HG02943 (cell line): ENCODE measurements at regions not wholly inside any gene's neighbourhood (a gene's known extent, or its start where the extent isn't known, plus 50 kb on each side); places are given as distances from the start of the nearest gene placed in this dataset.

Experiments used
- ATAC-seq: cut with Tn5 transposase; IDR thresholded peaks from one replicate; pipeline ENCODE4 v1.9.1; 2021; ENCODE audit warnings: mild to moderate bottlenecking, low read depth, moderate library complexity; ENCODE audit not compliant: unreplicated experiment

DNA sequence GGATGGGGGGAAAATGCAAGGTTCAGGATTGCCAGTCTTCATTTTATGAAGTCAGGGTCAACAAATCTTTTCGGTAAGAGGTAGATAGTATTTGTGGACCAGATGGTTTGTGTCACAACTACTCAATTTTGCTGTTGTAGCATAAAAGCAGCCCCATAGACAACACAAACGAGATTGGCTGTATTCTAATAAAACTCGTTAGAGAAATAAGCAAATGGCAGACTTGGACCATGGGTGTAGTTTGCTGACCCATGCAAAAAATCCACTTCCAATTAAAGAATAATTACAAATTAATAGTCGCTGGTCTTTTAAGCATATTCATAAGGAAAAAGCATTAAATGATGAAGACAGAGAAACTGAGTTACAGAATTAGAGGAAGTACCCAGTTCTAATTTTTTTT lies 247.1 kb downstream of the CRPPA start:
- ATAC-seq: no peak

DNA sequence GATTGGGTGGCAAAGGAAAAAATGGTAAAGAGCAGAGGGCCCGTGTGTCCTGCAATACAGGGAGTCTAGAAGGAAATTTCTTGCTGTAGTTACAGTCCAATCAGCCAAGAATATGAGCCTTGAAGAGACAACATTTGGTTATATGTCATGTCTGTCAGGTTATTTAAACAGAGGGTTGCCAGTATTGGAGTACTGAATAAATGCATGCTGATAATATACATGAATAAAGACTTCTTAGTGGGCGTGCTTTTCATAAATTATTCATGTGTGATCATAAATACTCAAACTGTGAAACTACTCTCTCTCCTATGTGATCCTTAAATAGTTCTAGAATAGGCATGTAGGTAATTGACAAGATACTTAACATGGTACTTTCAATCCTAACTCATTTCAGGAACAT lies 249.0 kb downstream of the CRPPA start:
- no peak for ATAC-seq

DNA sequence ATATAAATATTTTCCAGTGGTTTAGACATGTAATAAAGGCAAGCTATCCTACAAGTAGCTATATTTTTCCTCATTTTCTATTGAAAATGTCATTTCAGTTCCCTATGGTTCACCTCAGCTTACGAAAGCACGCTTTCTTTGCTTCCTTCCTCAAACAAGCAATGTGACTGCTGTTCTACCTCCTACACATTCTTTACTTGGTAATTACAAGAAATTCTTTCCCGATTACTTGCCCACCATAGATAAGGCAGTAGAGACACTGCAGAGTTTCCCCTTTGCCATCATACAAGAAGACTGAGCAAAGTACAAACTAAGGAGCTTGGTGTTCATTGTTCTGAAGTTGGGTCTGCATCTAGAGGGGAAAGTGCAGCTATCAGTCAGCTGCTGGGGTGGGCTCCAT lies 249.4 kb downstream of the CRPPA start:
- no peak for ATAC-seq

DNA sequence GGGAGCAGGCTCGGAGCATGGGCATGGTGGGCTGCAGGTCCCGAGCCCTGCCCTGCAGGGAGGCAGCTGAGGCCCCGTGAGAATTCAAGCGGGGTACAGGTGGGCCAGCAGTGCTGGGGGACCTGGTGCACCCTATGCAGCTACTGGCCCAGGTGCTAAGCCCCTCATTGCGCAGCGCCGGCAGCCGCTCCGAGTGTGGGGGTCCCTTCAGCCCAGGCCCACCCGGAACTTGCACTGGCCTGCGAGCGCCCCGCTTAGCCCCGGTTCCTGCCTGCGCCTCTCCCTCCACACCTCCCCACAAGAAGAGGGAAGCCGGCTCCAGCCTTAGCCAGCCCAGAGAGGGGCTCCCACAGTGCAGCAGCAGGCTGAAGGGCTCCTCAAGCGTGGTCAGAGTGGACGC lies 250.7 kb downstream of the CRPPA start:
- no peak for ATAC-seq

DNA sequence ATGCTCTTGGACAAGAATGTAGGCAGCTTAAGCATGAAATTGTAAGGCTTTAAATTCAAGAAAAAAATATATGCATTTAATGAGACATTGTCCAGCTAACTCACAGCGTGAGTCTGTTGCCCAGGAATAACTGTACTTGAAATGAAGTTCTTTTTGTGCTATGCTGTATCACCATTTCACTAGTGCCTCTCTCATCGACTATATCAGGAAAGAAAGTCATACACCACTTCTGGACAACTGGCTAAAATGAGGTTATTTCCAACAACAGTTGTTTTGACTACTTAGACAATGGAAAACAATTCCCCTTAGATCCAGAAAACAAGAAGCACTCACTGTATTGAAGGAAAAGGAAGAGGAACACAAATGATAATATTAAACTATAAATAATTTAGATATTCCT lies 251.8 kb downstream of the CRPPA start:
- ATAC-seq: no peak

DNA sequence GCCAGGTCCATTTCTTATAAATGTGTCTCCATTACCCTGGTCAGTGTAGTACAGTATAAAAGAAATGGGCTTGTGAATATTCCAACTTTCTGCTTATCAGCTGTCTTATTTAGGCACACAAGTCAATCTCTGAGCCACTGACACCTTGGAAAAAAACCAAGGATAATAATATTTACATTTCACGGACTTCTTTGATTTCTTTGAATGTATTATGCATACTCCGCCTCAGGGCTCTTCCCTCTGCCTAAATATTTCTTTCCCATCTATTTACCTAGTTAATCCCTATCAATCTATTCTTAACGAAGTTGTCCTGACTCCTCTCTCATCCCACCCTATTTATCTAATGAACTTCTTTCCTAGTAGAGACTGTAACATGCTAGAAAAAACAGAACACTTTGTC lies 253.8 kb downstream of the CRPPA start:
- ATAC-seq: no peak

DNA sequence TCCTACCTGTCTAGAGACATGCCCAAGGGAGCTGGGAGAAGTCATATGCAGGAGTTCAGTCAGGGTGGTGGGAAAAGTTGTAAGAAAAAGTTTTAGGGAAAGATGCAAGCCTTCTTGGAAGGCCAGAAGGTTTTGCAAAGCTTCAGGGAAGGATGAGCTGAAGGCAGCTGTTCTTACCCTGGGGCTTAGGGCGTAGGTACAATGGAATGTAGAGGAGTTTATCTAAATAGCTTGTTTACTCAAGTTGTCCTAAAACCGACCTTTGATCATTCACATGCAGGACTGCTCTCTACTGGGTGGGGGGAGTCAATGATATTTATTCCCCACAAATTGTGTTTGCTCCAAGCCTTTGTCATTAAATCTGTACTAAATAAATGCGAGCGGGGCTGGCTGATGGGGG lies 277.0 kb downstream of the CRPPA start:
- ATAC-seq: no peak

DNA sequence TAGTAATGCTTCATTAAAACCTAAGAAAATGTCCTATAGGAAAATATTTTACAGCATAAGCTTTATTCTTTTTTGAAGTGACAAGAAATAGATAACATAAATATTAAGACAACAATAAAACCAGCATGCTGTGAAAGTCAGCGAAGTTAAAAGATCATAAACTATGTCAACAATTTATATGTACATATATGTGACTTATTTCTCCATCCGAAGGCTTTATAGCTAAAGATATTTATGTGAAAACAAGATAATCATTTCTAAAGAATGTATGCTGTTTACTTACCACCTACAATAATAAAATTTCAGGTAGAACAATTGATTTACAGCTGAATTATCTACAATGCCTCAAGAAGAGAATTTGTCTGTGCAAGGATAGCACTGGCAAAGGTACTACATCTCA lies 283.4 kb downstream of the CRPPA start:
- ATAC-seq: no peak

DNA sequence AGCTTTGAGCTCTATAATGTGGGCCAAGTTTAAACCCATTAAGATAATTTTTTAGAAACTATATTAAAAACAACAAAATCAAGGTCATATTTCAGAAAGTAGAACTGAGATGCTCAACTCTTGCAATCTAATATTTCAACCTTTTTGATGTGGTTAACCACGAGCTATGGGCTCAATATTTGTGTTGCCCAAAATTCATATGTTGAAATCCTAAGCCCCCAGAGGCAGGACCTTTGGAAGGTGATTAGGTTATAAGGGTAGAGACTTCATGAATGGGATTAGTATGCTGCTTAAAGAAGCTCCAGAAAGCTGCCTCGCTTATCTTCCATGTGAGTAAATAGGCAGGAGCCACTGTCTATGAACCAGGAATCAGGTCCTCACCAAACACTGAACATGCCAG lies 284.4 kb downstream of the CRPPA start:
- no peak for ATAC-seq

DNA sequence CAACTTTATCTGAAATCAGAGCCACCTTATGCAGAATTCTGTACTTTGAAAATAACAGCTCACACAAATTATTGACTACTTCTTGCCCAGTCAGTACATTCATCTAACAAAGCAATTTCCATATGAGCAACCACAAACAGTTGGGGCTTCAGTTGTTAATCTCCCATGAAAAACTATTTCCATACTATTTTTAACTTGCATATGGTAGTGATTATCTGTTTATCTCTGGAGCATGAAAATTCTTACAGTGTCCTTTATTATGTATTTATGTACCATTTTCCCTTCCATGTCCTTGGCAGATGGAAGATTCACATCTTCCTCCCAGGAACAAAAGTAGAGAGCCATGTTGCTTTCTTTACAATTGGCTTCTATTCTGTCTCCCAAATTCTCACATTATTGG lies 285.7 kb downstream of the CRPPA start:
- ATAC-seq: no peak

DNA sequence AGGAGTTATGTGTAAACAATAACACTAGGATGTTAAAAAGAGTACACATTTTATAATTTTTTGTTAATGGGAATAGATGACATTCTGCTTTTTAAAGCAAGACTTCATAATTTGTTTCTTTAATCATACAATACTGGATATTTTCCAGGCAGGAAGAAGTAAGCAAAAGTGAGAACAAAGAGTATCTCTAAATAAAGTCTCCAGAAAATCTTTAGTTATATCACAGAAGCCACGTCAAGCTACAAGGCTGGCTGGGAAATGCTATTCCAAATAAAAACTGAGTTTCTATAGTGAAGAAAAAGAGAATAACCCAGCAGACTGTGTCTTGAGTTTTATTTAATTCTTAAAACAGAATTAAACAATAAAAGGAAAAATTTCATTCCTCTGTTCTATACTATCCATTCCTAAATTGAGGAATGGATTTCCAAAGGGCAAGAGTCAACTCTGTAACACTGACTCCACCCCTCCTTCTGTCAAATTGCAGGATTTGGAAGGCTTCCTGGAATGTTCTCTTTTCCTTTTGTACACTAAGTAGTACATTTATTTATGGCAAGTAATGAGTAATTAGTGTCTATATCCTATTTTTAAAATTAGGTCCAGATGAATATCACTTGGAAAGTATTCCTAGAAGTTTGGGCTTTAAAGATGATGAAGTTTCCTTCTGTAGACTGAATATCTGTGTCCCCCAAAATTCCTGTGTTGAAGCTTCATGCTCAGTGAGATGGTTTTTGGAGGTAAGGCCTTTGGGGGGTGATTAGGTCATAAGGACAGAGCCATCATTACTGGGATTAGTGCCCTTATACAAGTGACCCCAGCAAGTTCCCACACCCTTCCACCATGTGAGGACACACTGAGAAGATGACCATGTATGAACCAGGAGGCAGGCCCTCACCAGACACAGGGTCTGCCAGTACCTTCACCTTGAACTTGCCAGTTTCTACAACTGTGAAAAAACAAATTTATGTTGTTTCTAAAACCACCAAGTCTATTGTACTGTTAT lies 290.9 kb downstream of the CRPPA start:
- ATAC-seq: no peak

DNA sequence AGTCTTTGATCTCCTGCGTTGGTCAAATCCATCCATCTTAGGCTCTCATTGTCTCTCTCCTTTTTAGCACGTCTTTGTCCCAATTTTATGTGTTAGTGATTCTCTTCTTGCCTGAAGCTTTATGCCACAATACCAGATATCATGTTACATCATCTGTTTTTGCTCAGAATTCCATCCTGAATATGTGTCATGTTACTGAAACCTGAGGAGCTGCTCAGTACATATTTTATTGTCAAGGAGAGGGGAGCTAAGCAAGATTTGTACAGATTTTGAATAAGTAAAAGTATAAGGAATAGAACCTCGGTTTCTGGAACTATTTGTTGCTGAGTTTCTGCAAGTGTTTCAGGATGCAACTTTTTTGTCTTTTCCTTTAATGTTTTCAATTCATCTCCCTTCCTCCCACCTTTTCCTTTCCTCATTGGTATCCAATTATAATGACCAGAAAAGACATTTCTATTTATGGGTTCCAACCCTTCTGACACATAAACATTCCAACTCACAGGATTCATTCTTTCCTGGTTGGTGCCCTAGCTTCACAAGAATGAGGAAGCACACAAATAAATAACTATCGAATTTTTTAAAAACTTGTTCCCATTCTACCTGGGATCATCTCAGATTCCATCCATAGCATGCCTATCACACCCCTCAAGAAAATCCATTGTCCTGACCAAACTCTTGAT lies 291.8 kb downstream of the CRPPA start:
- no peak for ATAC-seq

DNA sequence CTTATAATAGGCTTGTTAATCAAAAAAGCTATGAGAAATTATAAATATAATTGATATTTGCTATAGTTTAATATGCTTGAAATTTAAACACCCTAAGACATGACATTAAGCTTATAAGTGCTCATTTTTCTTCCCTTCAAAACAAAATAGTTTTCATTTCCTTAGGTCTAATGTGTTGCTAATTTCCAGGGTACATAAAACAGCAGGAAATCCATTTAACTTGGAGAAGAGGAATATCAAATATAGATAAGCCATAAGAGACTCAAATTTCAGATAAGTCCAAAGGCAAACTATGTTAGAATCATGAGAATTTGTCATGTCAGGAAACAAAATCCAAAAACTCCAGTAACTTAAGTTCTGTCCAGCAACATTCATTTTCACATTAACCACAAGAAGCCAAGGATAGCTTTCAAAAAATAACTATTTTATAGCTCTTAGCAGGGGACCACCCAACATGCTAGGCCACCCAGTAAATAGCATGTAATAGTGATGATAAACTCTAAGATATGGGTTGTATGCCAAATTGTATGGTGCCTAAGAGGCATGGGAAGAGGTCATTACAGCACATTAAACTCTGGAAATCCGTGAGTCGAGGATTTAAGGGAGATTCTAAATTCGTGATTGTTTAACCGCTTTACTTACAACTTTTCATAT lies 298.1 kb downstream of the CRPPA start:
- no peak for ATAC-seq

DNA sequence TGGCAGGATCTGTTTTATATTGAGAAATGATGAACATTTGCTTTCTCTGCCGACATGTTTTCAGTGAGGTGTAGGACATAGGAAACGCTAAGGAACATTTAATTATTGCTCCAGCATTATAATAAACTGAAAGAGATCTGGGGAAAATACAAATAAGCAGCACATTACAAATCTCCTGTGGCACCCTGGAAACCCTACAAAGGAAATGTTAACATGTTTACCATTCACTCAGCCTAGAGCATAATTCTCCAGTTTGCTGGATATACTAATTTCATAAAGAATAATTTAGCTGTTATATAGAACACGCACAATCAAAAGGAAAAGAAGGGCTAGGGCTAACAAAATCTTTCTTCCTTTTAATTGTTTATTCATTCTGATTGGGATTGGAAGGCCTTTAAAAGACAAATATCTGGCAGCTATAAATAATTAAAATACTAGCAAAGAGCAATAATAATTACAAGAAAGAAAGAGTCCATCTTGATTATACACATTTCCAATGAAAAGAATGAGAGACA lies 299.4 kb downstream of the CRPPA start:
- ATAC-seq: no peak

DNA sequence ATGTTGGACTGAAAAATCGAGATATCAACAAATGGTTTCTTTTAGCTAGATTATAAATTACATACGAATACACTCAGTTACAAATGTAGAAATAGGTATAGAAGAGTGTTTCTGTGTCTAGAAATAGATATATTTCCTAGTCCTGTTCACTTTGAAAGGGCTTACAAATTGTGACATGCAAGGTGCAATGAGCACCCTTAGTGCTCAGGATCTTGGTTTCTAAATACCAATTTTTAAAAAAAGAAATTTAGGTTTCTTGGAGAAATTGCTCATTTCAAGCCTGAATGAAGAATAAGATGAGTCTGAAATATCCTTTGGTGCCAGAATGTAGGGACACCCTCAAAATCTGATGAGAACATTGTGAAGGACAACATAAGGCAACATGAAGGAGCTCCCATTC lies 306.0 kb downstream of the CRPPA start:
- no peak for ATAC-seq

DNA sequence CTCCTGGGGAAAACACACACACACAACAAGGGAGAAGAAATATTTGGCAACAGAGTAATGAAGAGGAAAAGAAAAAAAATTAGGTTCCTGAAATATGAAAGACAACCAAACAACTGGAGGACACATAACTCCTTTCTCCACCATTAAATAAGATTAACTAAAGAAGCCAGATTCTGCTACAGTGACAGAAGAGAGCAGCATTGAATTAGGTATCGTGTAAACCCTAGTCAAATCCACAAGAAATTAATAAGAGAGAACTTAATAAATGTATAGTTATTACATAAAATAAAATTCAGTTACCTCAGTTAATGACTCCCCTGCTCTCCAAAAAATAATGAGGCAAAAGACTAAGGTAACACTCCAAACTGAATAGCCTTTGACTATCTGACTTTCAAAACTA lies 306.7 kb downstream of the CRPPA start:
- no peak for ATAC-seq

DNA sequence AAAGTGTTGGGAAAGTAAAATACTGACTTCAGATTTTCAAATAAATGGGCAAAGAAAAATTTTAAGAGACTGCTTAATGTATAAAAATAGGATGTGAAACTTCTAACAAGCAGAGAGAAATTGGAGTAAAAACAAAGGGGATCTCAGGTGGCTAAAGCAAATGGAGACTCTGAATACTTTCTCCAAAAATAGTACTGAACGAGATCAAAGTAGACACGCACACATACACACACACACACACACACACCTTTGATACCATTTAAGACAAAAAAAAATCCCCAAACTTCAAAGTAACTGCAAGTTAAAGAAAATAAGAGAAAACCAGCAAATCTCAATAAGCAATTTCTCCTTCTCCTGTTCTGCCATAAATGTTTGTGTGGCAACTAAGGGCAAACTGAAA lies 307.3 kb downstream of the CRPPA start:
- ATAC-seq: no peak

DNA sequence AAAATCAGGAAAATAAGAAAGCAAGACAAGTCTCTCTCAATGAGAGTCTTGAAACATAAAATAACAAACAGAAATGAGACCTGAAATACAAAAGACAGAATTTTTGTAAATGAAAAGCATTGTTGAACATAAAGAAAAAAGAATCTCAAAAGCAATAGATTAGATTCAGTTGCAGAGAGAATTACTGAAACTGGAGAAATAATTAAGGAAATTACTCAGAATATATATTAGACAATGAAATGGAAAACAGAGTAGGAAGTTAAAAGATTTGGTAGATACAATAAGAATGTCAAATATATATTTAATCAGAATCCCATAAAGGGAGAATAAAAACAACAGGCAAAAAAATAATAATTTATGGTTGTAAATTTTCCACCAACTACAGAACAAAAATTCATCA lies 308.3 kb downstream of the CRPPA start:
- no peak for ATAC-seq

DNA sequence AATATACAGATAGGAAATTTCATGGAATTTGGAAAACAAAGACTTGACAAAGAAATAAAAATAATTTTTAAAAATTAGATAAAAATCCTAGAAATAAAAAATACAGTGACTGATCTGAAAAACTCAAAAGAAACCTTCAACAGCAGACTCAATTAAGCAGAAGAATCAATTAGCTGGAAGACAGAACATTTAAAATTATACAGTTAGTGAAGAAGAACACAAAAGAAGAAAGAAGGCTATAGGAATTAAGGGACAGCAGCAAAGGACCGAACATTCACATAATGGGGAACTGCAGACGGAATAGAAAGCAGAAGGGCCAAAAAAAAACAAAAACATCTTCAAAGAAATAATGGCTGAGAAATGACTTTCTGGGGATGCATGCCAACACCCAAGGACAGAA lies 314.5 kb downstream of the CRPPA start:
- no peak for ATAC-seq

DNA sequence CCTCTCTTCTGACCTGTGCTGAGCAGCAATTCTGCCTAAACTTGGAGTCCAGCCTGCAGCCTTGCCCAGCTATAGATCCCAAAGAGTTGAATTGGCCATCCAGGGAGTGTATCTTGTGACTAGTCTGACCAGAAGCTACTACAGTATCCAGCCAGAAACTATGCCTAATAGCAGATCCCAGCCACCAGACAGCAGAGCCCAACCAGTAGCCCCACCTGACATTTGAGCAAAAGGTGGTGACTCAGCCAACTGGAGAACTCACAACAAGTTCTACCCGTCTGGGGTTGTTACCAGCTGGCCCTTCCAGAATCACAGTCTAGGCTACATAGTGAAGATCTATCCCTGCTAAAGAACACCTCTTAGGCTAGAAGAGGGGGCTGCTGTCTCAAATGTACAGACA lies 315.0 kb downstream of the CRPPA start:
- ATAC-seq: no peak

DNA sequence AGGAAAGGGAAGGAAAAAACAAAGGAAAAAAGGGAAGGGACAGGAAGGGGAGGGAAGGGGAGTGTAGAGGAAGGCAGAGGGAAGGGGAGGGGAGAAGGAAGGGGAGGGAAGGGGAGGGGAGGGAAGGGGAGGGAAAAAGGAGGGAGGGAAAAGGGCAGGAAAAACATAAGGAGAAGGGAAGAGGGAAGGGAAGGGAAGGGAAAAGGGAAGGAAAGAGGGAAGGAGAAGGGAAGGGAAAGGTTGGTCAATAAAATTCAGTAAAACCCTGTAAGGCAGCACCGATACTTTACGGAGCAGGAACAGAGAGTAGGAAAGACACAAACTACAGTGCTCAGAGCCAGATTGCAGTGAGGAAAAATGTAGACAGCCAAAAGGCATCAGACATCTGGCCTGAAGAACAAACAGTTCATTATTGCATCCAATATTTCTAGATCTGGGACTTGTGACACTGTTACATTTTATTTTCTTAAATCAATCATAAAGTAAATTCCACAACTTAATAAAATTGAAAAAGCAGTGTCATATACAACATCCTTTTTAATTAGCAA lies 322.0 kb downstream of the CRPPA start:
- no peak for ATAC-seq
